ENCODE measurements at regions not wholly inside any gene's neighbourhood (a gene's known extent, or its start where the extent isn't known, plus 50 kb on each side); places are given as distances from the start of the nearest gene placed in this dataset.

GRCh38 chr7:155896531-155897263, 84.4 kb upstream of the SHH start:
- no peak for DNase-seq

GRCh38 chr7:155893664-155894063, 81.4 kb upstream of the SHH start:
- no peak for DNase-seq

GRCh38 chr7:155893176-155893575, 80.9 kb upstream of the SHH start:
- DNase-seq: no peak

- DNase-seq: no peak
These were observed 77.6 kb upstream of the SHH start for GRCh38 chr7:155889636-155890511.

GRCh38 chr7:155887174-155887525, 74.9 kb upstream of the SHH start:
- no peak for DNase-seq

GRCh38 chr7:155886391-155887173, 74.3 kb upstream of the SHH start:
- no peak for DNase-seq

- no peak for DNase-seq
These were observed 73.2 kb upstream of the SHH start for GRCh38 chr7:155885167-155886155.

- DNase-seq: no peak
These were observed 72.2 kb upstream of the SHH start for GRCh38 chr7:155884225-155885166.

GRCh38 chr7:155883491-155884224, 71.4 kb upstream of the SHH start:
- DNase-seq: no peak

GRCh38 chr7:155882596-155882995, 70.3 kb upstream of the SHH start:
- DNase-seq: no peak

GRCh38 chr7:155881471-155882350, 69.4 kb upstream of the SHH start:
- DNase-seq: no peak

- DNase-seq: no peak
These were observed 68.5 kb upstream of the SHH start for GRCh38 chr7:155880721-155881120.

GRCh38 chr7:155879592-155879991, 67.3 kb upstream of the SHH start:
- DNase-seq: no peak

- DNase-seq: no peak
These were observed 66.4 kb upstream of the SHH start for GRCh38 chr7:155878674-155879073.

- DNase-seq: no peak
These were observed 66.0 kb upstream of the SHH start for GRCh38 chr7:155878250-155878649.

- DNase-seq: no peak
These were observed 64.9 kb upstream of the SHH start for GRCh38 chr7:155877167-155877566.

GRCh38 chr7:155874411-155874810, 62.1 kb upstream of the SHH start:
- no peak for DNase-seq

- no peak for DNase-seq
These were observed 61.7 kb upstream of the SHH start for GRCh38 chr7:155874010-155874409.

GRCh38 chr7:155872678-155873369, 60.6 kb upstream of the SHH start:
- no peak for DNase-seq

Measured in NCI-H1092 (cell line).